ENCODE measurements at regions not wholly inside any gene's neighbourhood (a gene's known extent, or its start where the extent isn't known, plus 50 kb on each side); places are given as distances from the start of the nearest gene placed in this dataset.

GRCh38 chr2:18664421-18664820 lies 75.1 kb upstream of the NT5C1B start:
- TF ChIP-seq ELK1 (IDR thresholded peaks at IDR 0.05; ENCODE audit: borderline replicate concordance, low read depth, low read length), result no peak
- no peak for TF ChIP-seq USF2 (IDR thresholded peaks at IDR 0.05; ENCODE audit: low read depth, low read length)
- no peak for TF ChIP-seq RCOR1 (IDR thresholded peaks at IDR 0.05; ENCODE audit: insufficient replicate concordance, low read length)
- no peak for TF ChIP-seq MAZ (IDR thresholded peaks at IDR 0.05; ENCODE audit: borderline replicate concordance, low read depth, low read length)
- no peak for TF ChIP-seq MAFK (IDR thresholded peaks at IDR 0.05; ENCODE audit: low read depth, low read length)
- TF ChIP-seq SMC3 (IDR thresholded peaks at IDR 0.05; ENCODE audit: low read depth, low read length), result no peak
- no peak for TF ChIP-seq CTCF (conservative IDR thresholded peaks at IDR 0.05; ENCODE audit: low read depth, low read length)
- no peak for TF ChIP-seq FOS (IDR thresholded peaks at IDR 0.05; ENCODE audit: low read depth, low read length)
- TF ChIP-seq CHD1 (IDR thresholded peaks at IDR 0.05; ENCODE audit: low read depth, low read length), result no peak
- TF ChIP-seq RAD21 (IDR thresholded peaks at IDR 0.05; ENCODE audit: low read length), result no peak
- TF ChIP-seq CEBPB (IDR thresholded peaks at IDR 0.05; ENCODE audit: low read depth, low read length), result no peak
- no peak for TF ChIP-seq MXI1 (IDR thresholded peaks at IDR 0.05; ENCODE audit: borderline replicate concordance, low read depth, low read length)
- no peak for TF ChIP-seq POLR2A (IDR thresholded peaks at IDR 0.05; ENCODE audit: low read depth, low read length)
- TF ChIP-seq BHLHE40 (IDR thresholded peaks at IDR 0.05; ENCODE audit: low read depth, low read length), result no peak
- TF ChIP-seq NFE2L2 (IDR thresholded peaks at IDR 0.05; ENCODE audit: low read depth, low read length), result no peak
- no peak for TF ChIP-seq RFX5 (IDR thresholded peaks at IDR 0.05; ENCODE audit: low read depth, low read length)
- in situ Hi-C loops (cut with MboI; ENCODE audit: low sequenced_read_pairs), result no loop called here
- CTCF ChIA-PET, result interaction anchor here (0.8 to 1.2 kb wide), 2 partner anchors 8 to 13 kb away, joined by 3 read pairs; no protein-coding TSS in a partner anchor
- Histone ChIP-seq H2AK9ac (replicated peaks; ENCODE audit: low read depth, low read length, poor library complexity) (no peak overlapping the region), H3K9ac (ENCODE audit: low read depth, low read length) (no peak overlapping the region), H2BK15ac (ENCODE audit: low read depth, low read length) (no peak overlapping the region), H3K4me2 (ENCODE audit: low read depth, low read length) (no peak overlapping the region), H2AFZ (replicated peaks; ENCODE audit: low read length, poor library complexity) (no peak overlapping the region), H2BK20ac (ENCODE audit: low read depth, low read length) (no peak overlapping the region), H4K8ac (ENCODE audit: low read depth in 2 of 2, low read length in 2 of 2) (no peak overlapping the region), H3K36me3 (ENCODE audit: control insufficient read depth, insufficient read depth, low read length) (no peaks in the 10 kb centered on the region), H3K27me3 (ENCODE audit: control insufficient read depth, insufficient read depth, low read length) (no peaks in the 10 kb centered on the region), H4K20me1 (ENCODE audit: insufficient read depth, low read length) (no peaks in the 10 kb centered on the region), H3K23ac (ENCODE audit: low read depth, low read length) (no peak overlapping the region), H2BK5ac (ENCODE audit: low read depth, low read length, poor library complexity, severe bottlenecking) (no peak overlapping the region), H4K5ac (ENCODE audit: low read depth, low read length) (no peak overlapping the region), H2AK5ac (ENCODE audit: low read depth, low read length) (no peak overlapping the region), H3K4ac (ENCODE audit: low read depth, low read length) (no peak overlapping the region), H3K4me1 (ENCODE audit: control insufficient read depth, insufficient read depth, low read length) (no peaks in the 10 kb centered on the region; the same call in 1 of the 2 replicates), H2BK120ac (ENCODE audit: low read depth, low read length) (no peak overlapping the region), H4K91ac (ENCODE audit: insufficient read depth, low read depth, low read length) (no peak overlapping the region), H3K27ac (ENCODE audit: insufficient read depth, low read length) (no peak overlapping the region), H3K9me1 (ENCODE audit: insufficient read depth, low read length) (no peaks in the 10 kb centered on the region), H3K4me3 (ENCODE audit: insufficient read depth, low read depth, low read length) (no peak overlapping the region), H3K18ac (ENCODE audit: low read depth, low read length) (no peak overlapping the region), H3K79me1 (ENCODE audit: low read depth in 1 of 2, low read length in 2 of 2) (no peaks in the 10 kb centered on the region), H3K9me3 (ENCODE audit: control insufficient read depth, insufficient read depth, low read length) (no peaks in the 10 kb centered on the region), H3K14ac (replicated peaks; ENCODE audit: low read depth, low read length) (no peak overlapping the region), H3K56ac (ENCODE audit: extremely low read depth, insufficient read depth, low read length) (no peak overlapping the region)
- ATAC-seq (ENCODE audit: low read depth) (no peak), DNase-seq (no peak)
- no TSS peak for BruUV-seq (replicated peaks)
- dilution Hi-C loops (cut with HindIII; ENCODE audit: low sequenced_read_pairs, unreplicated experiment), result no loop called here
- POLR2A ChIA-PET (ENCODE audit: unreplicated experiment), result no interaction called here
- WGBS, 2 experiments (ENCODE audit: extremely low coverage in 2 of 2, insufficient read length in 1 of 2), result 57% methylated on average over 1 of the region's 1 CpG; no CpG with 5 or more reads in 1 of the 2 experiments
- intact Hi-C loops (cut with micrococcal nuclease), result no loop called here

Data from IMR-90 (cell line).